NCI-H1436 (cell line): ENCODE measurements at regions not wholly inside any gene's neighbourhood (a gene's known extent, or its start where the extent isn't known, plus 50 kb on each side); places are given as distances from the start of the nearest gene placed in this dataset.

Experiments
- DNase-seq: peaks from one replicate; lab custom pipeline; 2025; lab: John Stamatoyannopoulos, UW

GRCh38 chr5:24720743-24721142 is 76.0 kb upstream of the CDH10 start:
- no peak for DNase-seq

- no peak for DNase-seq
Observed at GRCh38 chr5:24714746-24715145, 70.0 kb upstream of the CDH10 start.

DNA sequence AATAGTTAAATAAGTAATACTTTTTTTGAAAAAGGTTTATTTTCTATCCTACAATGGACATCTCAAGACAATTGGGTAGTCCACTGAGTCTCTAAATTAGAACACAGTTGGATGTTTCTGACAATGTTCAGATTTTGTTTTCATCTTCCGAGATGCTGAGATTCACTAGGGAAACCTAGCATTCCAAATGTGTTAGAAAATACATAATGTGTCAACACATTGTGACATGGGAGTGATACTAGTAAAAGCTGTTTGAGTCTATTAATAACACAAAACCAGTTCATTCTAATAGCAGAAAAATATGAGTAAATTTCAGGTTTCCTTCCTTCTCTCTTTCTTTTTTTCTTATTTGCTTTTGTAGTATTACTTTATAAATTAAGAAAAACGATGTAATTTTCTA is 68.2 kb upstream of the CDH10 start:
- no peak for DNase-seq

DNA sequence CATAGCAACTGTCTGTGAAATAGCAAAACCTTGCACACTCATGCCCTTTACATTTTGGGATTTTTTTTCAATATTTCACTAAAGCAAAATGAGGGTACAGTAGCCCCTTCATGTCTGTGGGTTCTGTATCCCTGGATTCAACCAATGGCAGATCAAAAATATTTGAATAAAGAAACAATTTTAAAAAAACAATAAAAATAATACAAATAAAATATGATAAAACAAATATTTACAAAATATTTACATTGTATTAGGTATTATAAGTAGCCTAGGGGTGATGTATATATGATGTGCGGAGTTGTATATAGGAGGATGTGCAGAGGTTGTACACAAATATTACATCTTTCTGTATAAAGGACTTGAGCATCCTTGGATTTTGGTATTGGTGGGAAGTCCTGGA is 67.3 kb upstream of the CDH10 start:
- no peak for DNase-seq

DNA sequence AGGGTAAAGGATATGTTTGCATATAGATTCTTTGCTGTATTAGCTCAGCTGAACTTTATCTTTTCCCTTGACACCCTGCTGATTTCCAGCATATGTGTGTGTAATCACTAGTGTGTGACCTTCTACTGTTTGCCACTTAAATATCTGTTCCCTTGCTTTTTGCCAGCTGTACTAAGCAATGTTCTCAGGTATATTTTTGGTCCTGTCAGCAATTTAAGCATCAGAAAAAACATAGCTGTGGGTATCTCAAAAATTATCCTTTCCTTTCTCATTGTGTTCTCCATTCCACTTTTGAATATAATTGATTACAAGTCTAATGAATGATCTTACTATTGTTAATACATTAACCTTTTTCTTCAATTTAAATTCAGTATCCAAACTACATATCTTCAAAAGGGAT is 59.2 kb upstream of the CDH10 start:
- no peak for DNase-seq
